ENCODE measurements at regions not wholly inside any gene's neighbourhood (a gene's known extent, or its start where the extent isn't known, plus 50 kb on each side); places are given as distances from the start of the nearest gene placed in this dataset.

DNA sequence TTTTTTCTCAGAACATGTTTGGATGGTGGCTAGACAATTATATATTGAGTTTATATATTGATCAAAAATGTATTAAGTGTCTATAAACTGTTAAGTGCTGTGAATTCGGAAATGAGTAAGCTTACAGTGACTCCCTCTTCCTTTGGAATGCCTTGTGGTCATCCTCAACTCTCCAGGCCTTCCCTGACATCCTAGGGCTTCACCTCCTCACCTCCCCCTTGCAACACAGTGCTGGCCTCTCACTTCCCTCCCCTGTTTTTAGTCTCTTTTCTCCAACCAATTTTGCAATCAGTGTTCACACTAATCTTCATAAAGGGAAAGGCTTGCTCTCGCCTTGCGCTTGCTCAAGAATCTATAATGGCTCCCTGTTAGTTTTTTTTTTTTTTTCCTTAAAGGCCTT, 95.1 kb upstream of the C1orf21 start:
- TF ChIP-seq POLR2AphosphoS5 (IDR thresholded peaks at IDR 0.05) (no peak), POLR2A (IDR thresholded peaks at IDR 0.05) (no peak)

Data from spleen (tissue), 3 donors.